ENCODE measurements at regions not wholly inside any gene's neighbourhood (a gene's known extent, or its start where the extent isn't known, plus 50 kb on each side); places are given as distances from the start of the nearest gene placed in this dataset.
"Not testable (repeated sequence)": the region's sequence is repeated elsewhere in the genome, so short reads cannot be mapped to it uniquely, and the experiment has no call there.

DNA sequence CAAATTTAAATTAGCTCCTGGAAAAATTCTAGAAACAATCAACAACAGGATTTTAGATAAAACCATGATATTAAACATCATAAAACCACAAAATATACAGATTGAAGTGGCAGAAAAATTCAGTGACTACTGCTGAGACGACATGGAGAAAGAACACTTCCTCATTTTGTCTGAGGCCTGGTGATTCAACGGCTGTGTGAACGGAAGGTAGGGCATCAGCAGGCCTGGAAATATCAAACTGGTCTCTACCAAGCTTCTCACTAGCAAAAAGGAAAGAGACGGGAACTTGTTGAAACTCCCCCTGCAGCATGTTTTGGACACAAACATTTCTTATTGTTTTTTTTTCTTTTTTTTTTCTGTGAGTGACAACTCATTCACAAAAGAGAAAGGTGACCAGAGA is 58.0 kb upstream of the AHI1 start:
- DNase-seq = peak; percentile 62 to 88 (median 78)

GRCh38 chr6:135557582-135557981 is 60.0 kb upstream of the AHI1 start:
- DNase-seq = no peak

GRCh38 chr6:135565605-135566004 is 68.1 kb upstream of the AHI1 start:
- DNase-seq = not testable (repeated sequence)

DNA sequence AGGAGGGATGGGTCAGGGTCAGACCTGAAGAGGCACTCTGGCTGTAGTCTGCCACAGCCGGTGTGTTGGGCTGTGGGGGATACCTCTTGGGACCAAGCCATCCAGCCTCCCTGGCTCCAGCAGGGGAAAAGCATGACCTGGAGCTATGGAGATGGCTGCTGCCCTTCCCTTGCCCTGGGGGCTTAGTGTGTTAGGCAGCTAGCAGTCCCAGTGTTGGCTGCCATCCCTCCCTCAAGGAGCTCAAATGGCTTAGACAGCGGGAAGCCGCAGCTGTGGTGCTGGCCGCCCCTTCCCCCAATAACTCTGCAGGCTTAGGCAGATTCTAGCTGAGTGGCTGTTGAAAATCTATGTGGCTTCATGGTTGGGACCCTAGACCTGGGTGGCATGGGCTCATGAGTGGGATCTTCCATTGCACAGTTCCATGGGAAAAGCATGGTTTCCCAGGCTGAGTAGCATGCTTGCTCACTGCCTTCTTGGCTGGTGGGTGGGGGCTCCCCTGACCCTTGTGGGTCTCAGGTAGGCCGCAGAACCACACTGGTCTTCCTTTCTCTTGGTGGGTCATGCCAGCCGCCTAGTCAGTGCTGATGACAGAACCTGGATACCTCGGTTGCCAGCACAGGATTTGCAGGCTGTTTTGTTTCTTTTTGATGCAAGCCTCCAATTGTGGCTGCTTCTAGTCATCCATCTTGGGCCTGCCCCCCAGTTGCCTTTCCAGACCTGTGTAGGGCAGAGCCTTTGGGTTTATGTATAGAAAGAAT is 69.0 kb upstream of the AHI1 start:
- DNase-seq = no peak

DNA sequence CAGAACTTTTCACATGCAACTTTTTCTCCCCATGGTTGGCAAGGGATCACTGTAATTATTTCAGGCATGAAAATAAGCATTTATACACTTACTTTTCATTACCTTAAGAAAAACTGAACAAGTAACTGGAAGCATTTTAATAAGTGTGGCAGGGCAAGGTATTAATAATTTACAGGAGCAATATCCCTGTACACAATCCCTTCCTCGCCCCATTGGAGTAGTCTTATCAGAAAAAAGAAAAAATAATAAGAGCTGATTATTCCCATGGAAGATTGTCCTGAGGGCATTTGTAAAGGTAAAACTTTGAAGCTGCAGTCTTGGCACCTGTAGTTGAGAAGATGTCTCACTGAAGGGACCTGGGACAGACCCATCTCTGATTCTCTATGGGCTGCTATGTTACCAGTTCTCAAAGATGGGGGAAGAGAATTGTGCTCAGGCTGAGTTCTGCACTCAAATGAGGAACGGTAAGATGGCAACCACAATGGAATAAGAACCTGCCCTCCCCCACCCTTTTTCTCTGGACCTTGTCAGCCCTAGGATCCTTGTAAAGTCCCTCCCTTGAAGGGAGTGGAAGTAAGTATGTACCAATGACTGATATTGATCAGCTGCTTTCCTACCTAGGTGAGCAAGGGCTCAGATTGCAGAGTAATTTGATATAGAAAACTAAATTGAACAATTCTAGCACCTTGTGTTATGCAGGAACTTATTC is 70.0 kb upstream of the AHI1 start:
- no peak for DNase-seq

- DNase-seq = no peak
These were observed 70.8 kb upstream of the AHI1 start for GRCh38 chr6:135568379-135568778.

GRCh38 chr6:135572051-135572450 is 74.5 kb upstream of the AHI1 start:
- DNase-seq = no peak

DNA sequence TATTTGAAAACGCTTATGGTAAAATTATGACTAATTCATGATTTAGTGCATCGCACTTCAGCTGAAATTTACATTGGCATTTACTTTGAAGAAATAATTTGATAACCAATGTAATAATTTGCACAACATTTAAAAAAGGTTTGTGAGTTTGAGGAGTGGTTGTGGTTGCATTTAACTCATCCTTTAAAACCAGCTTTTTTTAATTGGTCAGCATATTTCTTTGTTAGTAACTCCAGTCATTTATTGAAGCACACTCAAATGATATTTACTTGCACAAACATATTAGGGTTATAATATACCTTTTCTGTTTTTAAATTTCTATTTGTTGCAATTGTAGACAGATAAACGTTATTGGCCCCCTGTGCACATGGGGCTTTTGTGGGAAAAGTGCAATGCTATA is 78.1 kb upstream of the AHI1 start:
- no peak for DNase-seq

DNA sequence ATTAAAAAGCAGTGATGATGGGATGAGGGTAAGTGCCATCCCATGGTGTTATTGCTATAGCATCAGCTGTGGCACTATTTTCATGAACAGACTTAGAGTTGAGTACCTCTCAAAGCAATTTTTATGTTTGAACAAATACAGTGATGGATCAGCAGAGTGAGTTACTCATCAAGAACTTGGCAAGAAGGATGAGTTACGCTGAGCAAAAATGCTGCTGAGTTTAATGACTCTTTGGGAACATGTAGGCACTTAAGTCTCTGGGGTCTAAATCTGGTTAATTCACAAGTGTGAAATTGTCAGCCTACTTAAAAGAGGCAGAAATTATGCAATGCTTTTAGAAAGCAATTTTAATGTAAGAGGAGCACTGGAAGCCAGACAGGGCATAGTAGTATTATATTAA is 78.5 kb upstream of the AHI1 start:
- DNase-seq = no peak

- peak in 2 of 4 experiments; percentile 29 to 31 for DNase-seq
These were observed 79.6 kb upstream of the AHI1 start for GRCh38 chr6:135577059-135577538.

GRCh38 chr6:135578976-135579375 is 81.4 kb upstream of the AHI1 start:
- no peak for DNase-seq

- no peak for DNase-seq
These were observed 83.7 kb upstream of the AHI1 start for GRCh38 chr6:135581211-135581610.

- DNase-seq = no peak
These were observed 85.8 kb upstream of the AHI1 start for GRCh38 chr6:135583256-135583761.

DNA sequence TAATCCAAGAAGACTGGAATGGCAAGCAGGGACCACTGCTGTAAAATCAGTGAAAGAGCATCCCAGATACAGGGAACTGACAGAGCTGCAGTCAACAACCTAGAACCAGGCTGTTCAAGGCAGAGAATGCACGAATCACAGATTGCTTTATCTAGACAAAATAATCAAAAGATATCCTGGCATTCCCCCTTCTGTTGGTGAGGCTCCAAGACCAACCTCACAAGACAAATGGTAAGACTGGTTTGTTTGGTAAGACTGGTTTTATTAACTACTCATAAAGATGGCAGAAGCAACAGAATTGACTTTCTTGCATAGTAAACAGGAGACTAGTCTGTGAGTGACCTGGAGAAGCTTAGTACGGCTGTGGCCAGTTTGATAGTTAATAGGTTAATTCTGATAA is 88.8 kb upstream of the AHI1 start:
- DNase-seq = no peak

DNA sequence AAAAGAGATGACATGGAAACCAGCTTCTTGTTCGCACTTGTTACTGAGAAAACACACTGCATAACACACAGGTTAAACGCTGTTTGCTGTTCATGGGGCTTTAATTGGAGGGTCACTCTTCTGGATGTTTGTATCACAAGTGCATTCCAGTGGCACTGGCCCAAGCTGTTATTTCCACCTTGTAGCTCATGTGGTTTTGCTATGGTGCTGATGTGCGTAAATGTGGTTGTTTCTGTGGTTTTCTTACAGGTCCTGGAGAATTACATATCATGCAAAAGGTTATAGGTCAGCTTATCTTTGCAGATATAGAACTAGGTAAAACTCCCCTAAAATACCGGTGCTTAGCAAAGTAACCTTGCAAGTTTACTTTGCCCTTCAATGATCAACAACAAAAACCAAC is 89.3 kb upstream of the AHI1 start:
- no peak for DNase-seq

DNA sequence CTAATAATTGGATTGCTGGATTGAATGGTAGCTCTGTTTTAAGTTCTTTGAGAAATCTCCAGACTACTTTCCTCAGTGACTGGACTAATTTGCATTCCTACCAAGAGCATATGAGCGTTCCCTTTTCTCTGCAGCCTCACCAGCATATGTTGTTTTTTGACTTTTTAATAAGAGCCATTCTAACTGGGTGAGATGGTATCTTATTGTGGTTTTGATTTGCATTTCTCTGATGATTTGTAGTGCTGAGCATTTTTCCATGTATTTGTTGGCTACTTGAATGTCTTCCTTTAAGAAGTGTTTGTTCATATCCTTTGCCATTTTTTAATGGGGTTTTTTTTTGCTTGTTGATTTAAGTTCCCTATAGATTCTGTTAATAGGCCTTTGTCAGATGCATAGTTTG is 94.7 kb upstream of the AHI1 start:
- DNase-seq = no peak

DNA sequence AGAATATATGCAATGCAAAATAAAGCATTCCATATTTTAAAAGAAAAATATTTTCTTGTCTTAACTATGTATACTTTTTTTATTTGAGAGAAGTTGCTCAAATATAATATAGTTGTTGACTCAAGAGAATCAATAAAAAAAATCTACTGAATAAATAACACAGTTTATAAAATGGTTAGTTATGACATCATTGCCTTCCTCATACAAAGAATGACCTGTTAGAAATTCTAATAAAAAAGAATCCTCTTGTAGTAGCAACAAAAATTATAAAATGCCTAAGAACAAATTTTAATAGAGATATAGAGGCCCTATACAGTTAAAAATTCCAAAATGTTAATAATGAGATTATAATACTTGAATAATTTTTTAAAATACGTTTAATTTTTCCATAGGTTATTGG is 96.5 kb upstream of the AHI1 start:
- no peak for DNase-seq

DNA sequence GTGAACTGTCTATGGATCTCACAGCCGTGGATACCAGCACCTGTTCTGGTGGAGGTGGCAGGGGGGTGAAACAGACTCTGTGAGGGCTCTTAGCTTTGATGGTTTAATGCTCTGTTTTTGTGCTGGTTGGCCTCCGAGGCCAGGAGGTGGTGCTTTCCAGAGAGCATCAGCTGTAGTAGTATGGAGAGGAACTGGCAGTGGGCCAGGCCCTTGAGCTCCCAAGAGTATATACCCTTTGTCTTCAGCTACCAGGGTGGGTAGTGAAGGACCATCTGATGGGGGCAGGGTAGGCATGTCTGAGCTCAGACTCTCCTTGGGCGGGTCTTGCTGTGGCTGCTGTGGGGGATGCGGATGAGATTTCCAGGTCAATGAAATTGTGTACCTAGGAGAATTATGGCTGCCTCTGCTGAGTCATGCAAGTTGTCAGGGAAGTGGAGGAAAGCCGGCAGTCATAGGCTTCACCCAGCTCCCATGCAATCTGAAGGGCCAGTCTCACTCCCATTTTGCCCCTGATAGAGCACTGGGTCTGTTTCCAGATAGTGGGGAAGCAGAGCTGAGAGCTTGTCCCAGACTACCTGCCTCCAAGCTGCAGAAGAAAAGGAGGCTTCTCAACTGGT is 102.7 kb upstream of the AHI1 start:
- DNase-seq = no peak

DNA sequence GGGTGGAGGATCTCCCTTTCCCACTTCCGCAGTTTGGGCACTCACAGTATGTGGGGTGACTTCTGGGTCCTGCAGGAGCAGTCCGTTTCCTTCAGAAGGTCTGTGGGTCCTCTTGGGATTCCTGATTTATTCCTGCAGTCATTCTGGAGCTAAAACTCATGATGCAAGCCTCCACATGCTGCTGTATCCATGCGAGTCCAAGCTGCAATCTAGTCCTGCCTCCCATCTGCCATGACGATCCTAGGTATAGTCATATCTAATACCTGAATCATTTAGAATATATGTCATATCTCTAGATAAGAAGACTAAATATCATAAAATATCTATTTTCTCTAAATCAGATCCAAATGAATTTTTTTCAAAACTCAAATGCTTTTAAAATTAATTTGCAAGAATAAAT is 103.4 kb upstream of the AHI1 start:
- DNase-seq = no peak

DNA sequence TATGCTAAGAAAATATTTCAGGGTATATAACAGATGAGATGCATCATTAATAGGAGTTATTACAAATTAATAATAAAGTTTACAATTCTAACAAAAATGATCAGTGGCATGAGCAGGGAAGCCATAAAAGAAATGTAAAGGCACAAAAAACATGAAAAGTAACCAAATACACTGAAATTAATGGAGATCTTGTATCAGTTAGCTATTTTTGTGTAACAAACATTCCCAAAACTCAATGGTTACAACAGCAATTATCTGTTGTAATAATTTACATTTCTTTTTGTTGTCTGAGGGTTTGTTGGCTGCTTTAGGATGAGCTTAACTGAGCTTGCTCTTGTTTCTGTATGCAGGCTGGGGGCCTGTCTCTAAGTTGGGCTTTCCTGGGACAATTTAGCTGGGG is 104.3 kb upstream of the AHI1 start:
- no peak for DNase-seq

- no peak for DNase-seq
These were observed 105.7 kb upstream of the AHI1 start for GRCh38 chr6:135603249-135603648.

DNA sequence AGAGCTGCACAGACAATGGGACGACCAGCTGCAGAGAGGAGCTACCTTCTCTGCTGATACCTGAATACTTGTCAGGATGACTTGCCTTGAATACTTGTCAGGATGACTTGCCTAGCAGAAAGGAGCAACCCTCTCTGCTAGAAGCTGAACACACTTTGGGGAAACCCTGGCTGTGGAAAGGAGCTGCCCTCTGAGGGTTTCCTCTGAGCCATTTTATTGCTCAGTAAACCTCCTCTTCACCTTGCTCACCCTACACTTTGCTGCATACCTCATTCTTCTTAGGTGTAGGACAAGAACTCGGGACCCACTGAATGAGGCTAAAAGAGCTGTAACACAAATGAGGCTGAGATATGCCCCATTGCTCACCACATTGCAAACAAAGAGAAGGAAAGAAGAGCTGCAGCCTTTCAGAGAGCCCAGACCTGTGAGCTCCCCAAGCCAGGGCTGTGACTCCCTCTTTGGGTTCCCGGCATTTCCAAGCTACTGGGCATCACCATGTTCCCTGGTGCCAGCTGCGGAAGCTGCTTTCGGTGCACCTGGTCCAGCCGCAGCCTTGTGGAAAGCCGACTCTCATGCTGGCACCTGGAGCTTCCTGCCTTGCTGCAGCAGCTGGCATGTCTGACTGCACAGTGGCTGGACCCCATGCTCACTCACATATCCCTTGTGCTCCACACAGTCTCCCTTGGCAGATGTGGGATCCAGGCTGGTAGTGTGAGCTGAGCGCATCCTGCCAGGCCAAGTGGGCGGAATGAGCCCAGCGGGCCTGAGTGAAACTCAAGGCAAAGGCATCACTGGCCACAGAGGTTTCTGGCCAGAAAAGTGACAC is 106.7 kb upstream of the AHI1 start:
- no peak for DNase-seq

Measured in suppressor macrophage (primary cell).